GM21619 (cell line): ENCODE measurements at regions not wholly inside any gene's neighbourhood (a gene's known extent, or its start where the extent isn't known, plus 50 kb on each side); places are given as distances from the start of the nearest gene placed in this dataset.
"Not testable (repeated sequence)": the region's sequence is repeated elsewhere in the genome, so short reads cannot be mapped to it uniquely, and the experiment has no call there.

Experiments
- ATAC-seq: cut with Tn5 transposase; IDR thresholded peaks from one replicate; pipeline ENCODE4 v1.9.1; 2021; ENCODE audit not compliant: unreplicated experiment

DNA sequence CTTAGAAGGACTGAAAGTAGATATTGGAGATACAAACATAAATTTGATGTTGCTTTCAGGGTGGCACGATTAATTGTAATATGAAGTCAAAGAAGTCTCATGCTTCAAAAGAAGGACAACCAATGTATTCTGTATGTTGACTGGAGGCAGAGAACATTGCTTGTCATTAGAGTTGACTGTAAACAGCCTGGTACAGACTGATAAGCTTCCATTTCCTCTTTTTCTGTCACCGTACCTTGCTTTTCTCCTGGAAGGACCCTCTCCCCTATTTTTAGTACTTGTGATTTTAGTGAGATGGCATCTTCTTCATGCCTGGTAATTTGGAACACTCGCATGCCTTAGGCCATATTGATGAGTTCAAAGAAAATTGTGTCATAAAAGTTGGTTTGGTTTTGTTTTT, 809.4 kb downstream of the PRELID2 start:
- ATAC-seq, result no peak

DNA sequence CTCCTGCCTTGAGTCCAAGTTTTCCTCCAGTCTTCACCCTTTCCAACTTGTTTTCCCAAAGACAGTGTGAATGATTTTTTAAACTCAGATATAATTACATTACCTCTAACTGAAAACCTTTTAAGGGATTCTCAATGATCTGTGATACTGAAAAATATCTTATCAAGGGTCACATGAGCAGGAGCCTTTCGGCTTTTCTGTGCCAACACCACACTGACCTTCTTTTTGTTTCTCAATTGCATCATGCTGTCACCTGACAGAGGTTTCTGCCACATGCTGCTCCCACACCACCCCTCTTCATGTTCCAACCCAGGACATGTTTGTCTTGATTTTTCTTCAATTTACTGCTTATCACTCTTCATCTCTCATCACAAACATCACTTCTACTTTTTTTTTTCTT, 820.0 kb downstream of the PRELID2 start:
- ATAC-seq, result no peak

- ATAC-seq, result no peak
Measured at GRCh38 chr5:145014109-145014508, 821.0 kb downstream of the PRELID2 start.

GRCh38 chr5:145010834-145011233, 824.3 kb downstream of the PRELID2 start:
- no peak for ATAC-seq

GRCh38 chr5:145008876-145009530, 826.1 kb downstream of the PRELID2 start:
- no peak for ATAC-seq

GRCh38 chr5:144994356-144994755, 823.7 kb downstream of the KCTD16 start:
- ATAC-seq, result not testable (repeated sequence)

DNA sequence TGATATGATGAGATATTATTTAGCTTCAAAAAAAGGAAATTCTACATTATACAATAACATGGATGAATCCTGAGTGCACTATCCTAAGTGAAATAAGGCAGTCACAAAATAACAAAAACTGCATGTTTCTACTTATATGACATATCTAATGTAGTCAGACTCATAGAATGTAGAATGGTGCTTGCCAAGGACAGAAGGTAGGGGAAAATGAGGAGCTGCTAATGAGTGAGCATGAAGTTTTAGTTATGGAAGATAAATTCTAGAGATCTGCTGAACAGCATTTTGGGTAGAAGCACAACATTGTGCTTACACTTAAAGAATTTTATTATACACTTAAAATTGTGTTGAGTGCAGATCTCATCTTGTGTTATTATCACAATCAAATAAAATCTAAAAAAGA, 812.4 kb downstream of the KCTD16 start:
- no peak for ATAC-seq

GRCh38 chr5:144979516-144980264, 809.0 kb downstream of the KCTD16 start:
- no peak for ATAC-seq

- no peak for ATAC-seq
Measured at GRCh38 chr5:144972317-144972716, 801.6 kb downstream of the KCTD16 start.

GRCh38 chr5:144971108-144971850, 800.6 kb downstream of the KCTD16 start:
- ATAC-seq, result no peak

DNA sequence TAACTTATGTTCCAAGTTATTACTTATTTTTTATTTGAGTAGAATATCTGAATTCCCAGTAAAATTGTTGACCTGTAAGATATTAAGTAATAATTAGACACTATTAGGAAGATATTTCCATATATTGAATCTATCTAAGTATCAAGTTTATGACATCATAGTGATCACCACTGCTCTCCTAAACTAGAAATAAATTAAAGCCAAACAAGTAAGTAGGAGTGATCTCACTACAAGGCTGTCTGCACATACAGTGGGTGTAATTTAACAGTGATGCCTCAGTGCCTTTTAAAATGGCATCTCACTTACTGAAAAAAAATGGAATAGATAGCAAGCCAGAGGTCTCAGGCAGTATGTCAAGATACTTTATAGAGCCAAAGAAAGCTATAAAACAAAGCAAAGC, 789.6 kb downstream of the KCTD16 start:
- ATAC-seq, result no peak

DNA sequence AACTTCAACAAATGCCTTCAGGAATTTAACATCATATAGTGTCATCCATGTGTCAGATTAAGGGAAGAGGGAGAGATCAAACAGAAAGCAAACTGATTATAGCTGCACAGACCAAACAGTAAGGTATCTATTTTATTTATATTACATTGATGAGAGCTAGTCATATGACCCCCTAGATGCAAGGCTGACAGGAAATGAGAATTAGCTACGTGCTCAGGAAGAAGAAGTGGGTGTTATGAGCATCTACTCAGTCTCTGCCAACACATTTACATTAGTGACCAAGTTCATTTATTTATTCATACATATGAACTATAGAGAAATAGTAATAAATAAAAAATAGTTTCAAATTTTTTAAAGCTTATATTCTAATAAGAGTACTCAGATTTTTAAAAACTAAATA, 787.3 kb downstream of the KCTD16 start:
- ATAC-seq, result no peak

GRCh38 chr5:144950996-144951395, 780.3 kb downstream of the KCTD16 start:
- no peak for ATAC-seq

DNA sequence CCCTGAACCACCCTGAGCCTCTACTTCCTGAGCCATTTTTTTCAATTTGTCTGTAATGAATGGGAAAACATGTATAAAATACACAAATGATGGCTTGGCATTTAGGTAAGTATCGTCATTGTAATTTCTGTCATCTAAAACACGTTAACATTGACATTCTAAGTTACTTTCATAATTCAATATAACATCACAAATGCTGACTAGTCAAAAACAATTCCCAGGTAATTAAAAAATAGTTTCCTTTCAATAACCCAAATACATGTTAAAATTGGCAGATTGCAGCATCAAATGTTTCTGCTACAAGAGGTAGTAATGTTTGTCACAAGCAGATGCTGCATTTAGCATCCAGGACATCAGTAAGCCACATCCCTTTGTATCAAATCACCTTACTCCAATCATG, 776.4 kb downstream of the KCTD16 start:
- ATAC-seq, result no peak

DNA sequence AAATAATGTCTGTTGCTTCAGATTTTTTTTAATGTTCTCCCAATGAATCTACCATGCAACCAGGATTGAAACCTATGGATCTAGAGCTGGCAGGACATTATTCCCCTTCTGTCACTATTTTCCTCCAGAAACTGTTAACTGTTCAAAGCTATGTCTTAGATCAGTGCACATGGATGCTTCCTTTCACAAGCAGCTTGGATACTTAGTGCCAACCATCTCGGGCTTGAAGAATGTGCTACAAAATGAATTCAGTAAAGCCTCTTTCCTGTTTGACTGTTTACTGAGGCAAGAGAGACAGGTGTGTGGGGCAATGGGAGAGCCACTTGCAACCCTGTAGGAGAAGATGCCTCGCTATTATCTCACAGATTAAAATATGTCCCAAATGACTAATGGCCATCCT, 774.8 kb downstream of the KCTD16 start:
- ATAC-seq, result no peak

GRCh38 chr5:144944936-144945335, 774.3 kb downstream of the KCTD16 start:
- no peak for ATAC-seq

GRCh38 chr5:144941004-144941403, 770.3 kb downstream of the KCTD16 start:
- no peak for ATAC-seq

GRCh38 chr5:144918371-144918770, 747.7 kb downstream of the KCTD16 start:
- ATAC-seq, result no peak

- ATAC-seq, result no peak
Measured at GRCh38 chr5:144915452-144915851, 744.8 kb downstream of the KCTD16 start.

GRCh38 chr5:144913661-144914060, 743.0 kb downstream of the KCTD16 start:
- ATAC-seq, result no peak

- no peak for ATAC-seq
Measured at GRCh38 chr5:144896473-144896872, 725.8 kb downstream of the KCTD16 start.

GRCh38 chr5:144886668-144887067, 716.0 kb downstream of the KCTD16 start:
- ATAC-seq, result no peak
